GM18907 (cell line): ENCODE measurements at regions not wholly inside any gene's neighbourhood (a gene's known extent, or its start where the extent isn't known, plus 50 kb on each side); places are given as distances from the start of the nearest gene placed in this dataset.

ENCODE experiments used
- ATAC-seq: cut with Tn5 transposase; IDR thresholded peaks from one replicate; pipeline ENCODE4 v1.9.1; 2021; ENCODE audit warnings: mild to moderate bottlenecking, moderate library complexity; ENCODE audit not compliant: unreplicated experiment

GRCh38 chr3:43210049-43211027 lies 76.0 kb upstream of the SNRK start:
- no peak for ATAC-seq

GRCh38 chr3:43207628-43208085 lies 78.7 kb upstream of the SNRK start:
- no peak for ATAC-seq

- no peak for ATAC-seq
These were observed 79.7 kb upstream of the SNRK start for GRCh38 chr3:43206632-43207031.

DNA sequence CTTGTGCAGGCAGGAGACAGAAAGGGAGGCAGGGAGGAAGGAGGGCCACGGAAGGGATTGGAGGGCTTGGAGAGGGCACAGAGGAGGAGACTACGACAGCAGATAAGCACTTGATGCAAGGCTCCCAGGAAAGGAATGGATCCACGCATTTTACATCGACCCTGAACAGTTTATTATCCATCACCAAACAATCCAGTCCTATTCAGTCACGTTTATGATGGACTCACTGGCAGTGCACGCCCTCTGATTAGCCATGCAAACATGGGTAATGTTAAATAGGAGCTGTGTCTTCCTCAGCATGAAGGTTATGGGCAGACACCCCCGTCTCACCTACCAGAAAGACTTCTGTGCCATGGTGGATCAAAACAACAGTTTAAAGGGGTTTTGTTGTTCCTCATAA lies 80.2 kb upstream of the SNRK start:
- ATAC-seq = no peak

DNA sequence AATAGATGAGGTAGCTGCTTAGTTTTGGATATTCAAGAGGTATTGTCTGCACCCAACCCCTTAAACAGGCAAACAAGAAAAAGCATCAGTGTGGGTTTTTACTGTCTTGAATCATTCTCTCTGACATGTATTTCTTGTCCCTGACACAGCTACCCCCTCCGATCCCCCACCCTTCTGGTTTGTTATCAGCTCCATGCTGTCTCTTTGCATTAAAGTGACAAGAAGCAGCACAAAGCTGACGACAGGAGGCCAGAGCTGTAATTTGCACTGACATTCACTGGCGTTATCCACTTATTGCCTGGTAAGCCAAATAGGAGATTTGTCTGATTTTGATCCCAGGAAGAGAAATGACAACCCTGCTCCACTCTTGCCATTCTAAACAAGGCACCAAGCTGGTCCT lies 83.3 kb upstream of the SNRK start:
- ATAC-seq = no peak

DNA sequence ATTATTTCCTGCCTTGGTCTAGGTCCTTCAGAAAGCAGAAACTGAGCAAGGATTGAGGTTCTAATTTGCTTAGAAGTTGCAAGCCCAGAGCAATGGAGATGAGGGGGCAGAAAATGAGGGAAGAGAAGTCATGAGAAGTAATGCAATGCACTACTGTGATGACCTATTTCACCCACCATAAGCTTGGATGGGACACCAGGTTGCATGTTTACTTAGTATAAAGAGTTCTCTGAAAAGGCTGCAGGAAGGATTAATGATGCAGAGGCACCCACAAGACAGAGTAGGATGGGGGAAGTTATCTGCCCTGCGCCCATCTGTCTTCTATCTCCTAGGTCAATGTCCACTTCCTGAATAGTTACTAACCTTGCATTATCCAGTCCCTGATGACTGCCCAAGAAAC lies 84.8 kb upstream of the SNRK start:
- ATAC-seq = no peak

- ATAC-seq = no peak
These were observed 86.6 kb upstream of the SNRK start for GRCh38 chr3:43199645-43200306.

GRCh38 chr3:43198791-43199644 lies 87.3 kb upstream of the SNRK start:
- no peak for ATAC-seq

- no peak for ATAC-seq
These were observed 88.0 kb upstream of the SNRK start for GRCh38 chr3:43198301-43198700.

DNA sequence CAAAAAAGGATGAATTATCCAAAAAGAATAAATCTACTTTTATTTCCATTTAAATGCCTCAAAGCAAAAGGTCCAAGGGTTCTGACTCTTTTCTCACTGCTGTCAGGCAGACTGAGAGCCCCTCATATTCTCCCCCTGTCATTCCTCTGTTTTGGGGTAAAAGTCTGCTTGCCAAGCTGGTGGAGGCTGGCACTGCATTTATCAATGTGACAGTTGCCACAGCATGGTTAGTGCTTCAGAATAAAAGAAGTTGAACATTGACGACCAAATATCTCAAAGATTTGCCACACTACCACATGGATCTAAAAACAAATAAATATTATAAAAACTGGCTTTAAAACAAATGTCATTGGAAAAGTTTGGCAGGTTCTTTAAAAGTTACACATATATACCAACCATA lies 89.2 kb upstream of the SNRK start:
- no peak for ATAC-seq

DNA sequence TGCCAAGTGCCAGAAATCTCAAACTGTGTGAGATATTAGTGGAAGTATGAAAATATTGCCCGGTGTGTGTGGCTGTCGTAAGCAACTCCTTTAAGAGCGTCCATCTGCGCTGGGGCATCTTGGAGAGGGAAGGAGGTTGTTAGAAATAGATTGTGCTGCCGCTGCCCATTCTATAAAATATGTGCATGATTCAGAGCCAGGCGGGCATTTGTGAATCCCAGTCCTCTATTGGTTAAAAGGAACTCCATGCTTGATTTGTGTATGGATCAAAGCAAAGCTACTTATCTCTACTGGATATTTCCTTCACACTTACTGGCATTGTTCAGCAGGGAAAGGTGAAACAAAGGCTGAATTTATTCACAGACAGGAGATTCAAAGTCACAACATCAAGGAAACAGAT lies 89.6 kb upstream of the SNRK start:
- no peak for ATAC-seq

GRCh38 chr3:43195115-43195498 lies 89.2 kb upstream of the POMGNT2 start:
- no peak for ATAC-seq

DNA sequence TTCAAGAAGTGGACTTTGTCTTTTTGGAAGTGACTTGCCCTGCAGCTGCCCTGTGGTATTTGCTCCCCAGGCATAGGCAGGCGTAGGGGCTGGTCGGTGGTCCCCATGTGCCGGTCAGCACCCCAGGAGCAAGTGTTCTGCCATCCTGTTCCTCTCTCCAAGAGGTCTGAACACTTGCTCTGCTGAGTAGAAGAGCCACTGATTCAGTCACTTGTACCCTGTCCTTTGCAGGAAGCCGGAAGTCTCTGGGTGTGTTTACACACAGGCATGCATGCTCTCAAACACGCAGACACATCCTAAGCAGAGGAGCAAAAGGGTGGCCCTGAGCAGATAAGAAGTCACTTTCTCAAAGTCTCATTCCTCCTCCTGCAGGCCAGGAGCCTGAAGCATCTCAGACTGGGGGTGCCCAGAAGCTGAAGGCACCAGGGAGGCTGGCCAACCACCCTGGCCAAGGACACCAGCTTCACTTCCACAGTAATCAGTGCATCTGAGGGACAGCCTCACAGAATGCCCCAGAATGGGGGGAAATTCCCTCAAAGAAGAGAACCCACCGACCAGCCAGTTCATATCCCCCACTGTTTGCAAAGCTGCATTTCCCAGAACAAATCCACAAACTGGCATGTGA lies 88.7 kb upstream of the POMGNT2 start:
- ATAC-seq = no peak

GRCh38 chr3:43194069-43194468 lies 88.2 kb upstream of the POMGNT2 start:
- no peak for ATAC-seq

DNA sequence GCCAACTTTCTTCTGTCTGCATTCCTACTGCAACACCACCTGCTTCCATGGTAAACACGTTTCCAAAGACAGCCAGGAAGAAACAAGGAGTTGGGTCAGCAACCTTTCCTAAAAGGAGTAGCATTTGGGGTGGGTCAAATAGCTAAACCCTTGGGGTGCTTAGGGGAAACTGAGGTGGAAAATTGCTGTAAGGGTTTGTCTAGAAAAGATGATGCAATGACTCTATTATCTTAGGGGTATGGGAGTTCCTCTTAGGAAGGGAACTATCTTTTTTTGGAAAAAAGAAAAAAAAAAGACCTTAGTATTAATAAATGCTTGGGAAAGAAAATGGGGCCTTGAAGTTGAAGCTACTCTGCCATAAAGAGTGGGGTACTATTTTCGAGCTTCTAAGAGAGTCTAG lies 86.1 kb upstream of the POMGNT2 start:
- ATAC-seq = no peak

DNA sequence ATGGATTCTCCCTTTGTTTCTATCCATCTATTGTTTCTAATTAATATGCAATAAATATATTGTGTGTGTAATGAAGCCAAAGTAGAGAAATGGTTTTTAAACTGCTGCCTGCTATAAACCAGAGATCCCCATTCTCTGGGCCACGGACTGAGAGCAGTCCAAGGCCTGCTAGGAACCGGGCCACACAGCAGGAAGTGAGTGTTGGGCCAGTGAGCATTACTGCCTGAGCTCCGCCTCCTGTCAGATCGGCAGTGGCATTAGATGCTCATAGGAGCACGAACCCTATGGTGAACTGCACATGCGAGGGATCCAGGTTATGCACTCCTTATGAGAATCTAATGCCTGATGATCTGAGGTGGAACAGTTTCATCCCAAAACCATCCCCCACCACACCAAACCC lies 85.2 kb upstream of the POMGNT2 start:
- no peak for ATAC-seq

GRCh38 chr3:43190670-43191069 lies 84.8 kb upstream of the POMGNT2 start:
- no peak for ATAC-seq

GRCh38 chr3:43187836-43188479 lies 82.1 kb upstream of the POMGNT2 start:
- ATAC-seq = no peak

- ATAC-seq = no peak
These were observed 80.1 kb upstream of the POMGNT2 start for GRCh38 chr3:43185983-43186314.

- no peak for ATAC-seq
These were observed 79.5 kb upstream of the POMGNT2 start for GRCh38 chr3:43185274-43185982.
